Vagina (tissue), 2 donors: ENCODE measurements at regions not wholly inside any gene's neighbourhood (a gene's known extent, or its start where the extent isn't known, plus 50 kb on each side); places are given as distances from the start of the nearest gene placed in this dataset.

Experiments used
- DNase-seq, 2 donors: peaks; one replicate each; pipeline ENCODE4 v3.0.0-alpha.2; 2017; ENCODE audit errors: extremely low spot score in 2 of 2
- H3K27ac ChIP-seq: fragments of 200-600 bp; sonication (generic); one replicate; pipeline ENCODE4 v1.5.1; 2019
- H3K27me3 ChIP-seq: fragments of 200-600 bp; sonication (generic); one replicate; pipeline ENCODE4 v1.5.1; 2019
- H3K36me3 ChIP-seq, 2 donors: fragments of 200-600 bp; sonication (generic); one replicate each; pipeline ENCODE4 v1.5.1; 2017 to 2019
- H3K4me1 ChIP-seq: fragments of 200-600 bp; sonication (generic); one replicate; pipeline ENCODE4 v1.5.1; 2019
- H3K4me3 ChIP-seq, 2 donors: fragments of 200-600 bp; sonication (generic); 1 replicate in 1 of 2; 2 replicates in 1 of 2; pipeline ENCODE4 v1.5.1; 2016 to 2019
- H3K9me3 ChIP-seq: fragments of 200-600 bp; sonication (generic); one replicate; pipeline ENCODE4 v1.5.1; 2019
- POLR2A ChIP-seq, 2 donors: fragments of 450-650 bp; IDR thresholded peaks; one replicate each; pipeline ENCODE4 v1.6.1; 2017; ENCODE audit warnings: antibody characterized with exemption in 2 of 2, mild to moderate bottlenecking in 2 of 2, moderate library complexity in 2 of 2
- POLR2AphosphoS5 ChIP-seq, 2 donors: sonication (generic); formaldehyde crosslinking; IDR thresholded peaks; one replicate each; pipeline ENCODE4 v1.9.0; 2017; ENCODE audit warnings: antibody characterized with exemption in 2 of 2, mild to moderate bottlenecking in 2 of 2, low read depth in 1 of 2; ENCODE audit not compliant: insufficient read depth in 1 of 2
- intact Hi-C: fragments of 100-400 bp; cut with DNase I; formaldehyde crosslinking; loops from one replicate; pipeline ENCODE4 v1.15.1; 2023
- TF ChIP-seq, protein P1 (sequence below), 3 experiments: fragments of 450-650 bp in 2 of 3; fragments of 200-600 bp in 1 of 3; sonication (generic) in 1 of 3; IDR thresholded peaks; one replicate each; pipeline ENCODE4 v1.5.1; 2017 to 2019; ENCODE audit warnings: antibody characterized with exemption in 3 of 3, mild to moderate bottlenecking in 2 of 3, moderate library complexity in 2 of 3

DNA sequence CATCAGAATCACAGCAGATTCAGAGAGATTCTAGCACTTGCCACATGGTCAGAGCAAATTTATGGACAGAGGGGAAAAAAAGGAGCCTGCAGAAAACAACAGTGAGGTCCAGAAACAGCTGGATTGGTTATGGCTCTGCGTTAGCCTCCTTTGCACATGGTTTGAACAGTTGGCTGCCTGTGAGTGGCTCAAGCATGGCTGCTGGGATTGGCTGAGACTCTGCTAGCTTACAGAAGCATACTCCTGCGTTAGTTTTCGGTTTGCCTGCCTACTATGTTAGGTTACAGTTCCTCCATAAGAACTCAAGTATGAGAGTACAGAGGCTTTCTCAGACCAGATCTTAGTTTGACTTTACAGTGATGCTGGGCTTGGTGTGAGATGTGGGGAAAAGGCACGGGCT, 80.7 kb upstream of the WDR11 start:
- no peak for DNase-seq
- no peaks in the 10 kb centered on the region for H3K9me3 ChIP-seq
- no peaks in the 10 kb centered on the region for H3K36me3 ChIP-seq
- no peak overlapping the region for H3K27ac ChIP-seq
- H3K4me1 ChIP-seq: no peaks in the 10 kb centered on the region
- H3K27me3 ChIP-seq: no peaks in the 10 kb centered on the region
- intact Hi-C loops: no loop called here
- TF ChIP-seq POLR2A (IDR thresholded peaks at IDR 0.05): no peak
- TF ChIP-seq, protein P1, sequence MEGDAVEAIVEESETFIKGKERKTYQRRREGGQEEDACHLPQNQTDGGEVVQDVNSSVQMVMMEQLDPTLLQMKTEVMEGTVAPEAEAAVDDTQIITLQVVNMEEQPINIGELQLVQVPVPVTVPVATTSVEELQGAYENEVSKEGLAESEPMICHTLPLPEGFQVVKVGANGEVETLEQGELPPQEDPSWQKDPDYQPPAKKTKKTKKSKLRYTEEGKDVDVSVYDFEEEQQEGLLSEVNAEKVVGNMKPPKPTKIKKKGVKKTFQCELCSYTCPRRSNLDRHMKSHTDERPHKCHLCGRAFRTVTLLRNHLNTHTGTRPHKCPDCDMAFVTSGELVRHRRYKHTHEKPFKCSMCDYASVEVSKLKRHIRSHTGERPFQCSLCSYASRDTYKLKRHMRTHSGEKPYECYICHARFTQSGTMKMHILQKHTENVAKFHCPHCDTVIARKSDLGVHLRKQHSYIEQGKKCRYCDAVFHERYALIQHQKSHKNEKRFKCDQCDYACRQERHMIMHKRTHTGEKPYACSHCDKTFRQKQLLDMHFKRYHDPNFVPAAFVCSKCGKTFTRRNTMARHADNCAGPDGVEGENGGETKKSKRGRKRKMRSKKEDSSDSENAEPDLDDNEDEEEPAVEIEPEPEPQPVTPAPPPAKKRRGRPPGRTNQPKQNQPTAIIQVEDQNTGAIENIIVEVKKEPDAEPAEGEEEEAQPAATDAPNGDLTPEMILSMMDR (IDR thresholded peaks at IDR 0.05): no peak
- no peak for TF ChIP-seq POLR2AphosphoS5 (IDR thresholded peaks at IDR 0.05; ENCODE audit: insufficient read depth in 1 of 2, low read depth in 1 of 2)
- H3K4me3 ChIP-seq: no peak overlapping the region

DNA sequence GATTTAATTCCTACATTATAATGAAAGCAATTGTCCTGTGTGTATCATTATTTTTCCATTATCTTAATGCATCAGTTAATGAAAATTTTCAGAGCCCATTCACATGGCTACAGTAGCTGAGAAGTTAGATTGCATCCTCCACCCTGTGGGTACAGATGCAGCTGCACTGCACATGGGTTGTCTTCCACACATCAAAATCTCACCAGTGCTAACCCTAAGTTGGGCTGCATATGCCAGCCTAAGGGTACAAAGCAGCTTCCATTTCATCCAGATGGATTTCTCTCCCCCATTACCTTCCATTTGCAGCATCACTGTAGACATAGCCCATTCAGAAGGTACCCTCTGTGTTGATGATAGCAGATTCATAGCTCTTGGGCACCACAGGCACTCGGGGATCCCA, 74.7 kb upstream of the WDR11 start:
- no peak for DNase-seq
- Histone ChIP-seq H3K36me3 (no peaks in the 10 kb centered on the region), H3K4me3 (no peak overlapping the region), H3K27me3 (no peaks in the 10 kb centered on the region), H3K27ac (no peak overlapping the region), H3K4me1 (no peaks in the 10 kb centered on the region), H3K9me3 (no peaks in the 10 kb centered on the region)
- intact Hi-C loops: no loop called here
- TF ChIP-seq POLR2A (IDR thresholded peaks at IDR 0.05) (no peak), POLR2AphosphoS5 (IDR thresholded peaks at IDR 0.05; ENCODE audit: insufficient read depth in 1 of 2, low read depth in 1 of 2) (no peak)
- TF ChIP-seq, protein P1 (IDR thresholded peaks at IDR 0.05): no peak

DNA sequence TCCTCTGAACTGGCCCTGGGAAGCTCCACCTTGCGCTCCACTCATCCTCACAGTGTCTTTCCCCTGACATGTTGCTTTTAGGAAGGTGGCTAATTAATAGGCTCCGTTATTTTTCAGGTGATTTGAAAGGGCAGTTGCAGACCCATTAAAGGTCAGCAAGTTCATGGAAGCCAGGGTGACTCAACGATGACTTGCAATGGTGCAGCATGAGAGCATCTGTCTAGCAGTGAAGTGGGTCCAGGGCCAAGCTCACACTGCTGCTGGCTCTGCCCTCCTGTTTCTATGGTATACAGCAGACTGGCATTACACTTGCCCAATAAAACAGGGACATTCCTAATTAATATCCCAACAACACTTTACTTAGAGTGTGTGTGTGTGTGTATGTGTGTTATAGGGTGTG, 68.8 kb upstream of the WDR11 start:
- H3K36me3 ChIP-seq: no peaks in the 10 kb centered on the region
- no peaks in the 10 kb centered on the region for H3K4me1 ChIP-seq
- no peak for DNase-seq
- TF ChIP-seq POLR2AphosphoS5 (IDR thresholded peaks at IDR 0.05; ENCODE audit: insufficient read depth in 1 of 2, low read depth in 1 of 2) (no peak), POLR2A (IDR thresholded peaks at IDR 0.05) (no peak)
- TF ChIP-seq, protein P1 (IDR thresholded peaks at IDR 0.05): no peak
- H3K9me3 ChIP-seq: no peaks in the 10 kb centered on the region
- no peak overlapping the region for H3K4me3 ChIP-seq
- no peaks in the 10 kb centered on the region for H3K27me3 ChIP-seq
- H3K27ac ChIP-seq: no peak overlapping the region
- intact Hi-C loops: no loop called here

DNA sequence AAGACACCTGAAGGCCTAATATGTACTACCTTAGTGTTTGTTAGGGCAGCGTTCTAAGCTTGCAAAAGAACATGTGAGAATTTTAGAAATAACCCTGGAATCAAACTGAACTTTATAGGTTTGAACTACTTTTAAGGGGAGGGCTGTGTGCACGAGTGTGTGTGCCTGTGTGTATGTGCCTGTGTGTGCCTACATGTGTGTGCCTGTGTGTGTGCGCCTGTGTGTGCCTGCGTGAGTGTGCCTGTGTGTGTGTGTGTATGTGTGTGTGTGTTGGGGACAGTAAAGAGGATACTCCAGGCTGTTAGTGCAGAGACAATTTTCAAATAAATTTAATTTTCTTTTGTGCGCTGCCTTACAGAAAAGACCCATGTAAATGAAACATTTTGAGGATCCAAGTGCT, 68.1 kb upstream of the WDR11 start:
- Histone ChIP-seq H3K27ac (no peak overlapping the region), H3K4me3 (no peak overlapping the region), H3K4me1 (no peaks in the 10 kb centered on the region), H3K27me3 (no peaks in the 10 kb centered on the region), H3K36me3 (no peaks in the 10 kb centered on the region), H3K9me3 (no peaks in the 10 kb centered on the region)
- TF ChIP-seq POLR2AphosphoS5 (IDR thresholded peaks at IDR 0.05; ENCODE audit: insufficient read depth in 1 of 2, low read depth in 1 of 2) (no peak), POLR2A (IDR thresholded peaks at IDR 0.05) (no peak)
- no peak for DNase-seq
- intact Hi-C loops: no loop called here

DNA sequence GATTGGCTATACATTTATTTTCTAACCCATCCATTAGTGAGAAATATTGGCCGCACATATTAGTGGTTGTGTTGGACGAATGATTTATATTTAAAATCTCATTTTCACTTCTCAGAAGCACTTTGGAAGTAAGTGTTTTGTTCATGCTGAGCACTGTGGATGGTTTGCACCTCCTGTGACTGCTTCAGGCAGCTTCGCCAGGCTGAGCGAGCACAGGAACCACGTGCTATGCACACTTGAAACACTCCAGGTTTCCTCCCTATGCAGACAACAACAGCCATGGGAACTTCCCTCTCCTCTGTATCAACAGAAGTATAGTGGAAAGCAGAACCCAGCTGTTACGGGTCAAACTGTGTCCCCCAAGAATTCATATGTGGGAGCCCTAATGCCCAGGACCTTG, 67.3 kb upstream of the WDR11 start:
- TF ChIP-seq POLR2A (IDR thresholded peaks at IDR 0.05) (no peak), POLR2AphosphoS5 (IDR thresholded peaks at IDR 0.05; ENCODE audit: insufficient read depth in 1 of 2, low read depth in 1 of 2) (no peak)
- TF ChIP-seq, protein P1 (IDR thresholded peaks at IDR 0.05): no peak
- no peak overlapping the region for H3K4me3 ChIP-seq
- no peaks in the 10 kb centered on the region for H3K36me3 ChIP-seq
- no peak for DNase-seq
- no peaks in the 10 kb centered on the region for H3K9me3 ChIP-seq
- no peaks in the 10 kb centered on the region for H3K27me3 ChIP-seq
- H3K4me1 ChIP-seq: no peaks in the 10 kb centered on the region
- H3K27ac ChIP-seq: no peak overlapping the region
- intact Hi-C loops: no loop called here

DNA sequence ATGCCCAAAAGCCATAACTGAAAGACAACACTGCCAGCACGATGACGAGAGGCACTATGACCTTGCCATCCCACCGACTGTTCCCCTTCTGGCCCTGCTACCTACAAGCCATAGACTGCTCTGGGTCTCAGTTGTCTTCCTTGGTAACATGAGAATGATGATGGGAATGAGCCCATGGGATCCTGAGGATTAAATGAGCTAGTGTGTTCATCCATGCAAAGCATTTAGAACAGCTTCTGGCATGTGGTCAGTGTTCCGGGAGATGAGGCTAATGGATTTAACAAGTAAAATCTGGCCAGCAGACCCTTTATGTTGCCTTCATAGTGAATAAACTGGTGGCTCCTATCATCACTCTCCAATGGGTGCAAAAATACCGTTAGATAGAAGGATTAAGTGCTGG, 62.4 kb upstream of the WDR11 start:
- TF ChIP-seq POLR2A (IDR thresholded peaks at IDR 0.05): no peak
- H3K27me3 ChIP-seq: no peaks in the 10 kb centered on the region
- H3K27ac ChIP-seq: no peak overlapping the region
- DNase-seq: no peak
- no peak overlapping the region for H3K4me3 ChIP-seq
- no peaks in the 10 kb centered on the region for H3K4me1 ChIP-seq
- intact Hi-C loops: no loop called here
- H3K36me3 ChIP-seq: no peaks in the 10 kb centered on the region
- no peaks in the 10 kb centered on the region for H3K9me3 ChIP-seq
